ENCODE measurements at regions not wholly inside any gene's neighbourhood (a gene's known extent, or its start where the extent isn't known, plus 50 kb on each side); places are given as distances from the start of the nearest gene placed in this dataset.

GRCh38 chr18:45213040-45213333 is 402.3 kb upstream of the SLC14A2 start:
- in situ Hi-C loops (cut with HindIII; ENCODE audit: low sequenced_read_pairs), result no loop called here
- DNase-seq (ENCODE audit: low spot score), result no peak

GRCh38 chr18:45218436-45218835 is 396.8 kb upstream of the SLC14A2 start:
- DNase-seq (ENCODE audit: low spot score), result no peak
- in situ Hi-C loops (cut with HindIII; ENCODE audit: low sequenced_read_pairs), result no loop called here

GRCh38 chr18:45221363-45221762 is 393.9 kb upstream of the SLC14A2 start:
- in situ Hi-C loops (cut with HindIII; ENCODE audit: low sequenced_read_pairs), result no loop called here
- no peak for DNase-seq (ENCODE audit: low spot score)

- in situ Hi-C loops (cut with HindIII; ENCODE audit: low sequenced_read_pairs), result no loop called here
- peak; percentile 58 for DNase-seq (ENCODE audit: low spot score)
Observed at GRCh38 chr18:45222180-45222579, 393.1 kb upstream of the SLC14A2 start.

GRCh38 chr18:45227001-45227742 is 388.1 kb upstream of the SLC14A2 start:
- in situ Hi-C loops (cut with HindIII; ENCODE audit: low sequenced_read_pairs), result no loop called here

GRCh38 chr18:45228796-45229388 is 386.4 kb upstream of the SLC14A2 start:
- DNase-seq (ENCODE audit: low spot score), result no peak
- in situ Hi-C loops (cut with HindIII; ENCODE audit: low sequenced_read_pairs), result no loop called here

More at GRCh38 chr18:45227001-45227742, 388.1 kb upstream of the SLC14A2 start:
- no peak for DNase-seq (ENCODE audit: low spot score)

GRCh38 chr18:45231617-45232016 is 383.7 kb upstream of the SLC14A2 start:
- DNase-seq (ENCODE audit: low spot score), result no peak
- in situ Hi-C loops (cut with HindIII; ENCODE audit: low sequenced_read_pairs), result no loop called here

- DNase-seq (ENCODE audit: low spot score), result no peak
- in situ Hi-C loops (cut with HindIII; ENCODE audit: low sequenced_read_pairs), result no loop called here
Observed at GRCh38 chr18:45232061-45232460, 383.2 kb upstream of the SLC14A2 start.

GRCh38 chr18:45236676-45237075 is 378.6 kb upstream of the SLC14A2 start:
- DNase-seq (ENCODE audit: low spot score), result no peak
- in situ Hi-C loops (cut with HindIII; ENCODE audit: low sequenced_read_pairs), result no loop called here

GRCh38 chr18:45237343-45238098 is 377.8 kb upstream of the SLC14A2 start:
- DNase-seq (ENCODE audit: low spot score), result no peak
- in situ Hi-C loops (cut with HindIII; ENCODE audit: low sequenced_read_pairs), result no loop called here

- in situ Hi-C loops (cut with HindIII; ENCODE audit: low sequenced_read_pairs), result no loop called here
Observed at GRCh38 chr18:45241271-45241670, 374.0 kb upstream of the SLC14A2 start.

GRCh38 chr18:45241982-45242565 is 373.2 kb upstream of the SLC14A2 start:
- in situ Hi-C loops (cut with HindIII; ENCODE audit: low sequenced_read_pairs), result no loop called here
- DNase-seq (ENCODE audit: low spot score), result no peak

More at GRCh38 chr18:45241271-45241670, 374.0 kb upstream of the SLC14A2 start:
- no peak for DNase-seq (ENCODE audit: low spot score)

- no peak for DNase-seq (ENCODE audit: low spot score)
- in situ Hi-C loops (cut with HindIII; ENCODE audit: low sequenced_read_pairs), result no loop called here
Observed at GRCh38 chr18:45243340-45244110, 371.8 kb upstream of the SLC14A2 start.

- DNase-seq (ENCODE audit: low spot score), result no peak
- in situ Hi-C loops (cut with HindIII; ENCODE audit: low sequenced_read_pairs), result no loop called here
Observed at GRCh38 chr18:45245091-45245511, 370.2 kb upstream of the SLC14A2 start.

- in situ Hi-C loops (cut with HindIII; ENCODE audit: low sequenced_read_pairs), result no loop called here
- DNase-seq (ENCODE audit: low spot score), result no peak
Observed at GRCh38 chr18:45248240-45248903, 366.9 kb upstream of the SLC14A2 start.

- in situ Hi-C loops (cut with HindIII; ENCODE audit: low sequenced_read_pairs), result no loop called here
Observed at GRCh38 chr18:45249246-45249661, 366.0 kb upstream of the SLC14A2 start.

GRCh38 chr18:45250479-45250878 is 364.8 kb upstream of the SLC14A2 start:
- in situ Hi-C loops (cut with HindIII; ENCODE audit: low sequenced_read_pairs), result no loop called here
- no peak for DNase-seq (ENCODE audit: low spot score)

More at GRCh38 chr18:45249246-45249661, 366.0 kb upstream of the SLC14A2 start:
- DNase-seq (ENCODE audit: low spot score), result no peak

GRCh38 chr18:45251236-45251635 is 364.0 kb upstream of the SLC14A2 start:
- in situ Hi-C loops (cut with HindIII; ENCODE audit: low sequenced_read_pairs), result no loop called here

GRCh38 chr18:45252474-45252873 is 362.8 kb upstream of the SLC14A2 start:
- no peak for DNase-seq (ENCODE audit: low spot score)
- in situ Hi-C loops (cut with HindIII; ENCODE audit: low sequenced_read_pairs), result no loop called here

More at GRCh38 chr18:45251236-45251635, 364.0 kb upstream of the SLC14A2 start:
- DNase-seq (ENCODE audit: low spot score), result no peak
